GM18951 (cell line): ENCODE measurements at regions not wholly inside any gene's neighbourhood (a gene's known extent, or its start where the extent isn't known, plus 50 kb on each side); places are given as distances from the start of the nearest gene placed in this dataset.
"Not testable (repeated sequence)": the region's sequence is repeated elsewhere in the genome, so short reads cannot be mapped to it uniquely, and the experiment has no call there.

Experiments used
- POLR2A ChIP-seq: IDR thresholded peaks from 4 replicates; pipeline ENCODE4 v1.6.1; 2011; ENCODE audit warnings: mild to moderate bottlenecking; ENCODE audit not compliant: insufficient read length, insufficient read depth; ENCODE audit errors: extremely low read depth
- in situ Hi-C: fragments of 300-500 bp; cut with MboI; formaldehyde crosslinking; loops from one replicate; pipeline ENCODE4 v1.12.0; 2022; ENCODE audit warnings: low sequenced_read_pairs, mixed read lengths, inconsistent platforms; ENCODE audit not compliant: unreplicated experiment

DNA sequence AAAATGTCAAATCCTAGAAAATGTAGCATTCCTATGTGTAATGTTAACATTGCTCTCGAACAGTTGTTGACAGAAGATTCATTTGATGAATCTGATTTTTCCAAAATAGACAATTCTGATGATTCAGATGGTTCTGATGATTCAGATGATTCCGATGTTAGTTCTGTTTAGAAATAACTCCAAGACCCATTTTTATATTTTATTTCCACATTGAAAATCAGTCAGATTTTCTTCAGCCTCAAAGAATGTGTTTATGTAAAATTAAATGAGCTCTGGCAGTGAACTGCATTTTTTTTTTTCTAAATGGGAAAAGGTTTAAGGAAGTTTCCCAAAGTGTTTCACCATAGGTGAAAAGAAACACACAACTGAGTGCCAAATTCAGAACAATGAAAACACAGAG is 136.5 kb downstream of the TSEN15 start:
- in situ Hi-C loops, result no loop called here
- no peak for TF ChIP-seq POLR2A

DNA sequence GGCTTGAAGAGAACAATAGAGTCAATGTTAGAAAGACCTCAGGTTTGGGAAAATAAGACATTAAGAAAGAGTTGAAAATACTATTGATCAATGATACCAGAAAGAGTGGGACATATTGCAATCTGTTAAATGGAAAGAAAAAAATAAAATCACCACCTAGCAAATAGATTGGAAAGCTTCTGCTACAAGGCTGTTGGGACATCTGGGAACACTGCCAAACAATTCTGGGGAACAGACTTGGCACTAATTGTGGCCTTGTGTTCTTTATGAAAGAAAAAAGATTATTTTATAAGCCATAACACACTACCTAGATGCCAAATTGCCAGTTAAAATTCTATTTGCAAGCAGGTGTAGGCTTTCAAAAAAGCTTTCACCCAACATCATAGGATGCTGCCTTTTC is 137.8 kb downstream of the TSEN15 start:
- no peak for TF ChIP-seq POLR2A
- in situ Hi-C loops, result no loop called here

DNA sequence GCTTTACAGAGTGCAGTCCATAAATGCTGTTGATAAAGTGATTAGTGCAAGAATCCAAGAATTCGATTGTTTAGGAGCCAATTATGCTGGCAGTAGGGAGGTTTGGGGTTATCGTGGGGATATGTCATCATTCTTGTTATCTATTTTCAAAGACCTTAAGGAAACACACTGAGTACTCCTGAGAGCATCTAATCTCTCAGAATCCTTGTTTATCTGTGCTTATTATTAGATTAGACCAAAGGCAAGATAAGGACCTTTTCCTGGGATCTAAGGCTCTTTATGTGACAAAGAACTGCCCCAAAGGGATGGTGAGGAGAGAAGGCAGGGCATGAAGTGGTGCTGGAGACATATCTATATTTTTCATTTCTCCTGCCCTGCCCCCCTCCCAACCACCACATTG is 139.1 kb downstream of the TSEN15 start:
- TF ChIP-seq POLR2A, result no peak
- in situ Hi-C loops, result no loop called here

DNA sequence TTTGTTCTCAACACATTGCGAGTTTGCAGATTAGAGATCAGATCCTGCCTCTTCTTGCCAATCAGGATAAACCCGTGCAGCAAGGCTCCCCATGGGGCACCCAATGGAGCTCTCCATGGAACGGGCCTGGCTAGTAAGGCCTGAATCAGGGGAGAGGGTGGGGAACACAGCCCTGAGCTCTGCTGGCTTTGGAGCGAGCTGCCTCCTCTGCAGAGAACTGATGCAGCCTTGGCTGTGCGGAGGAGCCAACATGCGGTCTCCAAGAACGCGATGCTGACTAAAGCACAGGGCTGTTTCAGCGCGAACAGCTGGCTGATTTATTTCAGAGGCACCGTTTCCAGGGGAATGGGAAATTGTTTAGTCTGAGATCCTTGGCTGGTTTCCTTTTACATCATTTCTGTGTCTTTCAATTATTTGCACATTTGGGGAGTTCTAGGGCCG is 139.7 kb downstream of the TSEN15 start:
- in situ Hi-C loops, result no loop called here
- no peak for TF ChIP-seq POLR2A

DNA sequence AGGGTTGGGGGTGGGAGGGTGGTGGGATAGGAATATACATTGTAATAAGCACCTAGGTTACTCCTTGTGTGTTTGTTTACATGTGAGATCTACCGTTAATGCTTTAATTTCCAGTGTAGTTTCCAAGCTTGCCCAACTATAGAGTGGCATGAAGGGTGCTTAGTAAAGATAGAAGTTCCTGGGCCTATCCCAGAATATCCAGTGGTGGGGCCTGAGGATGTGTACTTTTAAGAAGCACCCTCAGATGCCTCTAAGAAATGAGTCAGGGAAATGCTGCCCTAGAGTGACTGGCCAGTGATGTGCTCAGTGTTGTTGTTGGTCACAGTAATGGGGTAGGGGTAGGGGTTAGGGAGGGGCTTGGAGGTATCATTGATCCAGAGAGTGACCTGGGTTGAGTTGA is 141.3 kb downstream of the TSEN15 start:
- in situ Hi-C loops, result no loop called here
- TF ChIP-seq POLR2A, result no peak

DNA sequence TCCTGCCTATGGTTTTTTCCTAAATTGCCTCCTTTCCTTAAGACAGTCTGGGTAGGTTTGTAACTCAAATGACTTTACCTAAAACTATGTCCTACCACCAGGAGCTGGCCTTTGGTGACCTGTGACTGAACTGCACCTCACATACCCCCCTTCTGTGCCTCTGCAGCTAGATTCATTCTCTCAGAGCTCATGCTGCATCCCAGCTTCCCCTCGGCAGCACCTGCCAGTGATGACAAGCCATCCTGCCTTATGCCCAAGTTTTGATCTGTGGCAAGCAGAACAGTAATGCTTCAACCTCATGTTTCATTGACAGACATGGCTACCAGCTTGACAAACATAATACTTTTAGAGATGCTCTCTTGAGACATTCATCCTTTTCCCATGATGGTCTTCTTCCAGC is 141.9 kb downstream of the TSEN15 start:
- in situ Hi-C loops, result no loop called here
- no peak for TF ChIP-seq POLR2A

DNA sequence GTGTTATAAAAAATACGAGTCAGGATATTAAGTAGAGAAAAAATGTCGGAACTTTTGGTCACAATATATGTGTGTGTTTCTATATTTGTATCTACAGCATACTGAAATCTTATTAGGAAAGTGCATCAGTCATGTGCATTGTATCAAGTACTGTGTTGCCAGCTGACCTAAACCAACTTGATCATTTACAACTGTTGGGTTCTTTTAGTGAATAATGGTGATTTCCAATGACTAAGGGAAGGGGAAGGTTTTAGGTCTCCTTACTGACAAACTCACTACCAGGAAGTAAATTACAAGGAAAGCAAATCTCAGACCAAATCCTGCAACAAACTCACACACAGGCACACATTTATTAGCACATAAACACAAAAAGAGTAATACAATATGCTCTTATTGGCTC is 142.7 kb downstream of the TSEN15 start:
- TF ChIP-seq POLR2A, result no peak
- in situ Hi-C loops, result no loop called here

DNA sequence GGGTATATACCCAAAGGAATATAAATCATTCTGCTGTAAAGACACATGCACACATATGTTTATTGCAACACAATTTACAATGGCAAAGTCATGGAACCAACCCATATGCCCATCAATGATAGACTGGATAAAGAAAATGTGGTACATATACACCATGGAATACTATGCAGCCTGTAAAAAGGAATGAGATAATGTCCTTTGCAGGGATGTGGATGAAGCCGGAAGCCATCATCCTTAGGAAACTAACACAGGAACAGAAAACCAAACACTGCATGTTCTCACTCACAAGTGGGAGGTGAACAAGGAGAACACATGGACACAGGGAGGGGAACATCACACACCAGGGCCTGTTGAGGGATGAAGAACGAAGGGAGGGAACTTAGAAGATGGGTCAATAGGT is 144.2 kb downstream of the TSEN15 start:
- in situ Hi-C loops, result not testable (repeated sequence)

DNA sequence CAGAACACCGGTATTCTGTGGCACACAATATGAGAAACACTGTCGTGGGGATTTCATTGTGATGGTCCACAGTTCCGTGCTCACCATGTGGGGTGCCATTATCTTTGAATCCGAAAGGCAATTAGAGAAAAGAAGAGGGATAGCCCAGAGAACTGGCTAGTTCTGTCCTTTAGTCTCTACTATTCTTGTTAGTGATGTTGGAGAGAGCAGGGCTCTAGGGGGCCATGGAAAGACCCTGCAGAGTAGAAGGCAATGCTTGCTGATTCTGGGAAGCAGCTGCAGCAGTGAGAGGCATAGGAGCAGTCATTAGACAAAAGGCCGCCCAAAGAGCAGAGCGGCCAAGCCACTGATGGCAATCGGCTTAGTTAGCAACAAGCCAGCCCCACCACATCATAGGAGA is 146.3 kb downstream of the TSEN15 start:
- no peak for TF ChIP-seq POLR2A
- in situ Hi-C loops, result no loop called here

DNA sequence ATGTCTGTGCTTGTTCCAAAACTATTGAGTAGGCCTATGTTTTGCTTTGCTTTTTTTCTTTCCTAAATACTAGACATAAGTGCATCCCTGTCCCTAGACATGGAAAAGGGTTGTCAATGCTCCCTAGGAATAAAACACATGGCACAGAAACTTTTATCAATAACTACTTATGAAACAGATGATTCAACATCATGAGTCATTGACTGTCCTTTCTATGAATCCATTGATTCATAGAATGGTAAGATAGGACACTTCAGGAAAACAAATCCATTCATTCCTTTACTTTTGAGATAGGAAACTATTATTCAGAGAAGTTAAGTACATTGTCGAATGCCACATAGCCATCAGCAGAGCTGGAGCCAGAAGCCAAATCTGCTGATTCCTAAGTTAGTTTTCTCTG is 147.5 kb downstream of the TSEN15 start:
- TF ChIP-seq POLR2A, result no peak
- in situ Hi-C loops, result no loop called here

DNA sequence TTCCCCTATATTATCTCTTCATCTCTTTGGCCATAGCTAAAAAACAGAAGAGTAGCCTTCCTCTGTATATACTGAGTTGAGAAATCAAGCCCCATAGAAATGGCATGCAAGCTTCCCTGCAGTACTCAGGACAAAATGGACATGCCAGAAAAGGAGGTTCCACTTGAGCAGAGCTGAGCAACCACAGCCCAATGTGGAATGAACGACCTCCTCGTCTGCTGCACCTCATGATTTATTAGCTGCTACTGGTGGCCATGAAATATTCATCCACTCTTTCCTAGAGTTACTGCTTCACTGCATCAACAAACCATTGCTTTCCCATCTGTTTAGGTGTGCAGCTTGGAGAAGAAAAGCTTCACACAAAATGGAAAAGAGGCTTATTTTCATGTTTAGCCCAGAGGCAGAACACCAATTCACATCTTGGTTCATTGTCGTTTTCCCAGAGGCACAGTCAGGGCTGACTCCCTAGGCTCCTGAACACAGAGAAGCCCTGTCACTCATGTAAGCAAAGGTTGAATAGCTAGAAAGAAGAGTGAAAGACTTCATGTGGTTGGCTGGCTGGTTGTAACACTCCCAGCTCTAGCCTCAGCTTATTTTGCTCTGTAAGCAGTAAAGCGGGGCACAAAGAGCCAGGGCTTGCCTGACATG is 148.0 kb downstream of the TSEN15 start:
- in situ Hi-C loops, result no loop called here
- no peak for TF ChIP-seq POLR2A

DNA sequence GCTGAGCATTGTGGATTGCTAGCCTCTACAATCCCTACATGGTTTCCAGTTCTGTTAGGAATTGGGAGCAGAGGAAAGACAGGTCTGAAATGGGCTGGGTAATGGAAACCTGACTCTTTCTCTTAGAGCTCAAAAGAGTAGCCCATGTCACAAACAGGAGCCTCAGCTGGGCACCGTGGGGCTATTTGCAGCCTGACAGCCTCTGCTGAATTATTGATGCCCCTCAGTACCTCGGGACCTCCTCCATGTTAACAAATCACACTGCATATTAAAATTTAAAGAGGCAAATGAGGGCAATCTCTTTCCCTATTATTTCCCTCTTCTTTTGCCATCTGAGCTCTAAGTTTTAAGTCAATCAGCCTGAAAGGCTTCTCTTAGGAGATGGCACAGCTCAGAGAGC is 157.1 kb downstream of the TSEN15 start:
- in situ Hi-C loops, result no loop called here
- TF ChIP-seq POLR2A, result no peak

DNA sequence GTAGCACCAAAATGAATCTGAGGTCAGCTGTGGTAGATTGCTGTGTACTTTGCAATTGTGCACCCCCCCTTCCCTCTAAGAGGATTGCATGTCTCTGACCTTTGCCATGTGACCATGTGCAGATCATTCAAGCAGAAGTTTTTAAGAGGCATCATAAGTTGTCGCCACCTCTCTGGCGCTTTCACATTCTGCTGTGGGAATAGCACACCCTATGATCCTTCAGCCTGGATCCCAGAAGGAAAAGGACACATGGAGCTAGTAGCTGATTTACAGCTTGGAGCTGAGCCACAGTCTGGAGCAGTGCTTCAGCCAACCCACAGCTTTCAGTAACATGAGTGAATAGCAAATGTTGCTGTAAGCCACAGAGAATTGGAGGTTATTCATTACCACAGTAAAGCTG is 158.5 kb downstream of the TSEN15 start:
- TF ChIP-seq POLR2A, result no peak
- in situ Hi-C loops, result no loop called here

DNA sequence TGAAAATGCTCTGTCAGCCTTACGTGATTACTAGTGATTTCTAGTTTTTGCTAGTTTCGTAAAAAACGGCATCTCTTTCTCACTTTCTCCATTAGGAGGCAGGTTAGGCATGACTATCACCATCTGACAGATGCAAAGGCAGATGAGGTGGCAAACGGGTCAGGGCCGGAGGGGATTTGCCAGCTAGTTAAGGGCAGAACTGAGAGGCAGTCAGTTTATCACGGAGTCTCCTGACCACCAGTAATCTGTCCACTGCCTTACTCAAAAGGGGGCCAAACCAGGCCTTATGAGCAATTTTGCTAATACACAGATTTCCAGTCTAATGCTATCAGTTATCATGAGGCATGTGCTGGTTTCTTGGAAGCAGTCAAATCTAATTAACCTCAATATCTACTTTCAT is 159.3 kb downstream of the TSEN15 start:
- no peak for TF ChIP-seq POLR2A
- in situ Hi-C loops, result no loop called here
